ENCODE measurements at regions not wholly inside any gene's neighbourhood (a gene's known extent, or its start where the extent isn't known, plus 50 kb on each side); places are given as distances from the start of the nearest gene placed in this dataset.

- Histone ChIP-seq H4K20me1 (ENCODE audit: control insufficient read depth, extremely low read depth, insufficient read depth, low read length) (no peaks in the 10 kb centered on the region), H3K4me3 (ENCODE audit: control insufficient read depth in 2 of 3, extremely low read depth in 1 of 3, insufficient read depth in 2 of 3, low read depth in 1 of 3, low read length in 3 of 3) (no peak overlapping the region), H3K27ac (ENCODE audit: control insufficient read depth, insufficient read depth, low read length) (no peak overlapping the region), H3K36me3 (ENCODE audit: control insufficient read depth in 2 of 2, extremely low read depth in 1 of 2, insufficient read depth in 2 of 2, low read length in 2 of 2) (no peaks in the 10 kb centered on the region), H3K79me2 (ENCODE audit: control insufficient read depth, insufficient read depth, low read length) (no peaks in the 10 kb centered on the region), H3K4me1 (ENCODE audit: control insufficient read depth, extremely low read depth, insufficient read depth, low read length) (no peaks in the 10 kb centered on the region), H3K9ac (ENCODE audit: control insufficient read depth, extremely low read depth, insufficient read depth, low read length) (no peak overlapping the region), H3K9me3 (ENCODE audit: control insufficient read depth, low read depth, low read length) (no peaks in the 10 kb centered on the region), H2AFZ (ENCODE audit: control insufficient read depth, low read length) (no peak overlapping the region), H3K4me2 (ENCODE audit: control insufficient read depth, extremely low read depth, insufficient read depth, low read depth, low read length) (no peak overlapping the region), H3K9me1 (ENCODE audit: control insufficient read depth, extremely low read depth, insufficient read depth, low read length) (no peaks in the 10 kb centered on the region), H3K27me3 (ENCODE audit: control insufficient read depth, extremely low read depth, insufficient read depth, low read length) (peaks cover 6% of the 10 kb centered on the region)
- dilution Hi-C loops (cut with MboI; ENCODE audit: extremely low pct_ligation_motif_present, low sequenced_read_pairs), result no loop called here
- FAIRE-seq (no peak), DNase-seq (ENCODE audit: low read depth, low spot score) (no peak)
- TF ChIP-seq, protein P1, sequence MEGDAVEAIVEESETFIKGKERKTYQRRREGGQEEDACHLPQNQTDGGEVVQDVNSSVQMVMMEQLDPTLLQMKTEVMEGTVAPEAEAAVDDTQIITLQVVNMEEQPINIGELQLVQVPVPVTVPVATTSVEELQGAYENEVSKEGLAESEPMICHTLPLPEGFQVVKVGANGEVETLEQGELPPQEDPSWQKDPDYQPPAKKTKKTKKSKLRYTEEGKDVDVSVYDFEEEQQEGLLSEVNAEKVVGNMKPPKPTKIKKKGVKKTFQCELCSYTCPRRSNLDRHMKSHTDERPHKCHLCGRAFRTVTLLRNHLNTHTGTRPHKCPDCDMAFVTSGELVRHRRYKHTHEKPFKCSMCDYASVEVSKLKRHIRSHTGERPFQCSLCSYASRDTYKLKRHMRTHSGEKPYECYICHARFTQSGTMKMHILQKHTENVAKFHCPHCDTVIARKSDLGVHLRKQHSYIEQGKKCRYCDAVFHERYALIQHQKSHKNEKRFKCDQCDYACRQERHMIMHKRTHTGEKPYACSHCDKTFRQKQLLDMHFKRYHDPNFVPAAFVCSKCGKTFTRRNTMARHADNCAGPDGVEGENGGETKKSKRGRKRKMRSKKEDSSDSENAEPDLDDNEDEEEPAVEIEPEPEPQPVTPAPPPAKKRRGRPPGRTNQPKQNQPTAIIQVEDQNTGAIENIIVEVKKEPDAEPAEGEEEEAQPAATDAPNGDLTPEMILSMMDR (optimal IDR thresholded peaks at IDR 0.05 in 1 of 3, IDR thresholded peaks at IDR 0.05 in 1 of 3, conservative IDR thresholded peaks at IDR 0.05 in 1 of 3; ENCODE audit: extremely low read depth in 1 of 3, insufficient read depth in 2 of 3, low read length in 3 of 3), result no peak
- TF ChIP-seq EZH2 (IDR thresholded peaks at IDR 0.05; ENCODE audit: low read length), result no peak
These were observed 187.7 kb upstream of the CXCR4 start for GRCh38 chr2:136305517-136306192.

GRCh38 chr2:136301006-136301405 lies 183.1 kb upstream of the CXCR4 start:
- H3K4me1 ChIP-seq (ENCODE audit: control insufficient read depth, extremely low read depth, insufficient read depth, low read length), result no peaks in the 10 kb centered on the region
- no peak for TF ChIP-seq EZH2 (IDR thresholded peaks at IDR 0.05; ENCODE audit: low read length)
- TF ChIP-seq, protein P1 (optimal IDR thresholded peaks at IDR 0.05 in 1 of 3, IDR thresholded peaks at IDR 0.05 in 1 of 3, conservative IDR thresholded peaks at IDR 0.05 in 1 of 3; ENCODE audit: extremely low read depth in 1 of 3, insufficient read depth in 2 of 3, low read length in 3 of 3), result no peak
- H3K27ac ChIP-seq (ENCODE audit: control insufficient read depth, insufficient read depth, low read length), result no peak overlapping the region
- no peak overlapping the region for H3K4me3 ChIP-seq (ENCODE audit: control insufficient read depth in 2 of 3, extremely low read depth in 1 of 3, insufficient read depth in 2 of 3, low read depth in 1 of 3, low read length in 3 of 3)
- H3K79me2 ChIP-seq (ENCODE audit: control insufficient read depth, insufficient read depth, low read length), result no peaks in the 10 kb centered on the region
- H3K9me1 ChIP-seq (ENCODE audit: control insufficient read depth, extremely low read depth, insufficient read depth, low read length), result no peaks in the 10 kb centered on the region
- H3K27me3 ChIP-seq (ENCODE audit: control insufficient read depth, extremely low read depth, insufficient read depth, low read length), result peaks cover 6% of the 10 kb centered on the region
- dilution Hi-C loops (cut with MboI; ENCODE audit: extremely low pct_ligation_motif_present, low sequenced_read_pairs), result no loop called here
- H3K9me3 ChIP-seq (ENCODE audit: control insufficient read depth, low read depth, low read length), result no peaks in the 10 kb centered on the region
- no peak overlapping the region for H2AFZ ChIP-seq (ENCODE audit: control insufficient read depth, low read length)
- H3K4me2 ChIP-seq (ENCODE audit: control insufficient read depth, extremely low read depth, insufficient read depth, low read depth, low read length), result no peak overlapping the region
- DNase-seq (ENCODE audit: low read depth, low spot score) (no peak), FAIRE-seq (no peak)
- H3K9ac ChIP-seq (ENCODE audit: control insufficient read depth, extremely low read depth, insufficient read depth, low read length), result no peak overlapping the region
- no peaks in the 10 kb centered on the region for H3K36me3 ChIP-seq (ENCODE audit: control insufficient read depth in 2 of 2, extremely low read depth in 1 of 2, insufficient read depth in 2 of 2, low read length in 2 of 2)
- H4K20me1 ChIP-seq (ENCODE audit: control insufficient read depth, extremely low read depth, insufficient read depth, low read length), result no peaks in the 10 kb centered on the region

Measured in keratinocyte (primary cell).